Trophoblast cell (in vitro differentiated cells and primary cell): ENCODE measurements at regions not wholly inside any gene's neighbourhood (a gene's known extent, or its start where the extent isn't known, plus 50 kb on each side); places are given as distances from the start of the nearest gene placed in this dataset.
"Not testable (repeated sequence)": the region's sequence is repeated elsewhere in the genome, so short reads cannot be mapped to it uniquely, and the experiment has no call there.

Experiments
- DNase-seq, 2 donors: peaks; one replicate each; pipeline ENCODE4 v3.0.0-alpha.2; 2016
- H2AFZ ChIP-seq: 2 replicates; pipeline ENCODE4 v1.6.1; 2013; ENCODE audit warnings: low read length, moderate library complexity, mild to moderate bottlenecking; ENCODE audit not compliant: insufficient read depth, poor library complexity
- H2AK5ac ChIP-seq: 2 replicates; pipeline ENCODE4 v1.6.1; 2013; ENCODE audit warnings: mild to moderate bottlenecking, low read length
- H2BK120ac ChIP-seq: 2 replicates; pipeline ENCODE4 v1.6.1; 2013; ENCODE audit warnings: low read length, mild to moderate bottlenecking, moderate library complexity; ENCODE audit not compliant: insufficient read depth, poor library complexity
- H2BK12ac ChIP-seq: 2 replicates; pipeline ENCODE4 v1.6.1; 2013; ENCODE audit warnings: mild to moderate bottlenecking, low read length, moderate library complexity
- H2BK5ac ChIP-seq: 2 replicates; pipeline ENCODE4 v1.6.1; 2013; ENCODE audit warnings: low read length, low read depth, moderate library complexity, mild to moderate bottlenecking; ENCODE audit not compliant: poor library complexity
- H3K14ac ChIP-seq: 2 replicates; pipeline ENCODE4 v1.6.1; 2013; ENCODE audit warnings: mild to moderate bottlenecking, low read length
- H3K18ac ChIP-seq: 2 replicates; pipeline ENCODE4 v1.6.1; 2013; ENCODE audit warnings: mild to moderate bottlenecking, low read length
- H3K23ac ChIP-seq: 2 replicates; pipeline ENCODE4 v1.6.1; 2013; ENCODE audit warnings: low read length
- H3K27ac ChIP-seq: 2 replicates; pipeline ENCODE4 v1.5.1; 2013; ENCODE audit warnings: low read depth, mild to moderate bottlenecking, inconsistent platforms, low read length, moderate library complexity
- H3K27me3 ChIP-seq: 2 replicates; pipeline ENCODE4 v1.6.1; 2013; ENCODE audit warnings: inconsistent platforms, mild to moderate bottlenecking, low read length, moderate library complexity; ENCODE audit not compliant: insufficient read depth
- H3K36me3 ChIP-seq, 2 experiments: 1 replicate in 1 of 2; 2 replicates in 1 of 2; pipeline ENCODE4 v1.6.1; 2013; ENCODE audit warnings: low read length in 2 of 2, mild to moderate bottlenecking in 2 of 2, moderate library complexity in 1 of 2; ENCODE audit not compliant: insufficient read depth in 2 of 2, control insufficient read depth in 1 of 2
- H3K4ac ChIP-seq: 2 replicates; pipeline ENCODE4 v1.6.1; 2013; ENCODE audit warnings: low read depth, mild to moderate bottlenecking, low read length, moderate library complexity
- H3K4me1 ChIP-seq, 2 experiments: 1 replicate in 1 of 2; 2 replicates in 1 of 2; pipeline ENCODE4 v1.6.1; 2013; ENCODE audit warnings: low read length in 2 of 2, mild to moderate bottlenecking in 2 of 2, moderate library complexity in 1 of 2; ENCODE audit not compliant: insufficient read depth in 2 of 2, control insufficient read depth in 1 of 2
- H3K4me2 ChIP-seq: 2 replicates; pipeline ENCODE4 v1.6.1; 2013; ENCODE audit warnings: inconsistent platforms, mild to moderate bottlenecking, low read length, moderate library complexity
- H3K4me3 ChIP-seq: 2 replicates; pipeline ENCODE4 v1.5.1; 2013; ENCODE audit warnings: mild to moderate bottlenecking, low read depth, low read length, inconsistent platforms
- H3K79me1 ChIP-seq: one replicate; pipeline ENCODE4 v1.6.1; 2013; ENCODE audit warnings: low read length
- H3K79me2 ChIP-seq: 2 replicates; pipeline ENCODE4 v1.6.1; 2013; ENCODE audit warnings: low read length, mild to moderate bottlenecking; ENCODE audit not compliant: control insufficient read depth, insufficient read depth, poor library complexity
- H3K9ac ChIP-seq: 2 replicates; pipeline ENCODE4 v1.6.1; 2013; ENCODE audit warnings: mild to moderate bottlenecking, low read length
- H3K9me3 ChIP-seq: 2 replicates; pipeline ENCODE4 v1.6.1; 2013; ENCODE audit warnings: low read depth, mild to moderate bottlenecking, control low read depth, inconsistent platforms, low read length; ENCODE audit not compliant: insufficient read depth
- H4K12ac ChIP-seq: 2 replicates; pipeline ENCODE4 v1.6.1; 2013; ENCODE audit warnings: low read depth, mild to moderate bottlenecking, low read length, moderate library complexity
- H4K8ac ChIP-seq: 2 replicates; pipeline ENCODE4 v1.6.1; 2013; ENCODE audit warnings: low read depth, mild to moderate bottlenecking, low read length, moderate library complexity
- H4K91ac ChIP-seq: one replicate; pipeline ENCODE4 v1.6.1; 2013; ENCODE audit warnings: low read depth, mild to moderate bottlenecking, low read length, moderate library complexity
- WGBS: extraction: QIAGEN DNeasy Blood & Tissue Kit; methylation state at CpG from one replicate; pipeline ENCODE4 v1.1.7; 2013; ENCODE audit warnings: missing lambda C conversion rate; ENCODE audit not compliant: insufficient read length, insufficient coverage; ENCODE audit errors: extremely low coverage; 5-methylcytosine and 5-hydroxymethylcytosine counted together

DNA sequence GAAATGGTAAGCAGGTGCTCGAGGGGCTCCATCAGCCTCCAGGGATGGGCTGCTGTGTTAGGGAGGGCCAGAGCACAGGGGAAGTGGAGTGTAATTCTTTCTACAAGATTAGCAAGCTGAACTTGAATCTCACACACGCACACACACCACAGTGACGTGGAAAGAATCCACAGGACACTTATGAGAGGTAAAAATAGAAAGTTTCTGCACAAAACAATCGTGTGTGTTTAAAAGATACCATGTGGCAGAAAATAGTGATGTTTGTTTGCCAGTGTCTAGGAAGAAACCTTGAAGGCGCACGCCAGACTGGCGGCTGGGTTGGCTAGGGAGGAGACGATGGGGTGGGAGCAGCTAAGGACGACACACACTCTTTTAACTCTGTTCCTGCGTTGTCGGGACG, 323.6 kb upstream of the PLGLB1 start:
- WGBS = no CpG with 5 or more reads among the region's 12 CpGs

DNA sequence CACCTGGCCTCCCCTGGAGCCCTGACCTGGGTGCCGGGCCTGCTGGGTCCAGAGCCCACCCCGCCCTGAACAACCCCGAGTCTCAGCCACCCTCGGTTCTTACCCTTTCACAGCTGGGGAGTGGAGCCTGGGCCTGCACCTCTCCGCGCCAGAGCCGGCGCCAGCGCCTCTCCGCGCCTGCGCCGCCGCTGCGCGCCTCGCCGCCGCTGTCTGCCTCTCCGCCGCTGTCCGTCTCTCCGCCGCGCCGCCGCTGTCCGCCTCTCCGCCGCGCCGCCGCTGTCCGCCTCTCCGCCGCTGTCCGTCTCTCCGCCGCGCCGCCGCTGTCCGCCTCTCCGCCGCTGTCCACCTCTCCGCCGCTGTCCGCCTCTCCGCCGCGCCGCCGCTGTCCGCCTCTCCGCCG, 326.9 kb upstream of the PLGLB1 start:
- Histone ChIP-seq H3K4me2 (peak overlapping the region; percentile 48), H3K14ac (peak overlapping the region; percentile 79), H3K18ac (peak overlapping the region; percentile 35), H2BK120ac (peak overlapping the region; percentile 80), H2BK12ac (peak overlapping the region; percentile 71), H2AFZ (peak overlapping the region; percentile 78), H3K27ac (peak overlapping the region; percentile 79), H4K8ac (peak overlapping the region; percentile 54), H3K4me3 (peak overlapping the region; percentile 72), H2BK5ac (peak overlapping the region; percentile 86), H4K91ac (peak overlapping the region; percentile 73)
- peak in 1 of 2 donors; percentile 13 for DNase-seq
- not testable (repeated sequence) for H4K12ac ChIP-seq, H3K4me1 ChIP-seq, H3K27me3 ChIP-seq, H2AK5ac ChIP-seq, H3K23ac ChIP-seq, H3K9me3 ChIP-seq, H3K36me3 ChIP-seq, H3K9ac ChIP-seq, H3K79me1 ChIP-seq, H3K79me2 ChIP-seq, H3K4ac ChIP-seq
- WGBS = no CpG with 5 or more reads among the region's 56 CpGs

More for the DNA sequence above, 323.6 kb upstream of the PLGLB1 start:
- H2BK5ac ChIP-seq, H4K91ac ChIP-seq, H3K27me3 ChIP-seq, H3K9me3 ChIP-seq, H3K4me3 ChIP-seq, H3K18ac ChIP-seq, H2BK120ac ChIP-seq, H2AFZ ChIP-seq, H3K23ac ChIP-seq, DNase-seq, H3K27ac ChIP-seq, H3K79me2 ChIP-seq, H3K9ac ChIP-seq, H3K36me3 ChIP-seq, H4K8ac ChIP-seq, H2AK5ac ChIP-seq, H4K12ac ChIP-seq, H3K4me1 ChIP-seq, H3K4ac ChIP-seq, H3K14ac ChIP-seq, H3K79me1 ChIP-seq, H3K4me2 ChIP-seq, H2BK12ac ChIP-seq: not testable (repeated sequence)

DNA sequence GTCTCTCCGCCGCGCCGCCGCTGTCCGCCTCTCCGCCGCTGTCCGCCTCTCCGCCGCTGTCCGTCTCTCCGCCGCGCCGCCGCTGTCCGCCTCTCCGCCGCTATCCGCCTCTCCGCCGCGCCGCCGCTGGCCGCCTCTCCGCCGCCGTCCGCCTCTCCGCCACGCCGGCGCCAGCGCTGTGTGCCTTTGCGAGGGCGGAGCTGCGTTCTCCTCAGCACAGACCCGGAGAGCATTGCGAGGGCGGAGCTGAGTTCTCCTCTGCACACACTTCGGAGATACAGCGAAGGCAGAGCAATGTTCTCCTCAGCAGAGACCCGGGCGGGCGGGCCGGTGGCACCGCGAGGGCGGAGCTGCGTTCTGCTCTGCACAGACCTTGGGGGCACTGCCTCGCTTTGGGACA, 327.4 kb upstream of the PLGLB1 start:
- peak overlapping the region; percentile 35 for H3K18ac ChIP-seq
- H3K4me3 ChIP-seq = peak overlapping the region; percentile 72
- peak overlapping the region; percentile 71 for H2BK12ac ChIP-seq
- no CpG with 5 or more reads among the region's 53 CpGs for WGBS
- H3K4me2 ChIP-seq, H3K27me3 ChIP-seq, H3K4me1 ChIP-seq, H3K23ac ChIP-seq, H3K79me2 ChIP-seq, H4K12ac ChIP-seq, H3K79me1 ChIP-seq, H3K9me3 ChIP-seq, H3K9ac ChIP-seq, H3K36me3 ChIP-seq, H3K4ac ChIP-seq, H2AK5ac ChIP-seq: not testable (repeated sequence)
- H3K14ac ChIP-seq = peak overlapping the region; percentile 79
- peak in 1 of 2 donors; percentile 16 for DNase-seq
- peak overlapping the region; percentile 54 for H4K8ac ChIP-seq
- peak overlapping the region; percentile 80 for H2BK120ac ChIP-seq
- H2AFZ ChIP-seq = peak overlapping the region; percentile 78
- peak overlapping the region; percentile 73 for H4K91ac ChIP-seq
- H2BK5ac ChIP-seq = peak overlapping the region; percentile 86
- peak overlapping the region; percentile 79 for H3K27ac ChIP-seq

DNA sequence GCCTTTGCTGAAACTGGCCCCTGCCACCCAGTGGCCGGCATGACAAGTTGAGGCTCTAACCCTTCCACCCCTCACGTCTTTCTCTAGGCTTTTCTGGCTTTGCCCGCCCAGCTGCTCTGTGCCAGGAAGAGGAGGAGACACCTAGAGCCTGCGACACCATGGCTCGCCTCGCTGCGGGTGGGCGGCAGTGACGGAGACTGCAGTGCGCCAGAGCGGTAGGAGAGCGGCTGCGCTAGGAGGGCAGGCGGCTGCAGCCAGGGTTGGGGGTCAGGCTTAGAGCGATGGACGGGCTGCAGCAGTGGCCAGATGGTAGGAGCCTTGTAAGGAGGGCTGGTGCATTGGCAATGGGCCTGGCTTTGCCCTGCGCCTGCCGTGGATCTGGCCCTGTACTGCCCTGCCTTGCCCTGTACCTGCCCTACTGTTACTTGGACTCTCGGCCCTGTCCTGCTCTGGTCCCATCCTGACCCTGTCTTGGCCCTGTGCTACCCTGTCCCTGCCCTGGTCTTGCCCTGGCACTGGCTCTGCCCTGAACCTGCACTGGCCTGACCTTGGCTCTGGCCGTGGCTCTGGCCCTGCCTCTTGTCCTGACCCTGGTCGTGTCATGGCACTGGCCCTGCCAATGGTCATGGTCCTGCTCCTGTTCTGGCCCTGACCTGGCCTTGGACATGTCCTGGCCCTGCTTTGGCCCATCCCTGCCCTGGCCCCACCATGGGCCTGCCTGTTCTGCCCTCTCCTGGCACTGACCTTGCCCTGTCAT, 330.7 kb upstream of the PLGLB1 start:
- H3K9ac ChIP-seq, H3K4me1 ChIP-seq, H3K9me3 ChIP-seq, H3K4me2 ChIP-seq, DNase-seq, H3K4ac ChIP-seq, H3K23ac ChIP-seq, H2BK5ac ChIP-seq, H3K36me3 ChIP-seq, H4K91ac ChIP-seq, H4K12ac ChIP-seq, H3K18ac ChIP-seq, H4K8ac ChIP-seq, H2AK5ac ChIP-seq, H3K4me3 ChIP-seq, H2BK120ac ChIP-seq, H3K27me3 ChIP-seq, H3K79me1 ChIP-seq, H2AFZ ChIP-seq, H2BK12ac ChIP-seq, H3K27ac ChIP-seq, H3K79me2 ChIP-seq, H3K14ac ChIP-seq: not testable (repeated sequence)
- no CpG with 5 or more reads among the region's 21 CpGs for WGBS
